Left renal cortex interstitium (tissue), 4 donors: ENCODE measurements at regions not wholly inside any gene's neighbourhood (a gene's known extent, or its start where the extent isn't known, plus 50 kb on each side); places are given as distances from the start of the nearest gene placed in this dataset.

Source experiments
- DNase-seq, 4 donors: peaks; one replicate each; pipeline ENCODE4 v3.0.0-alpha.2; 2013; ENCODE audit warnings: low read depth in 4 of 4, low spot score in 2 of 4, missing footprints in 1 of 4

GRCh38 chr17:73943416-73944110, 259.9 kb upstream of the RPL38 start:
- no peak for DNase-seq

GRCh38 chr17:73944366-73944765, 259.1 kb upstream of the RPL38 start:
- no peak for DNase-seq

- no peak for DNase-seq
These were observed 256.1 kb upstream of the RPL38 start for GRCh38 chr17:73947281-73947965.

GRCh38 chr17:73947966-73948355, 255.5 kb upstream of the RPL38 start:
- no peak for DNase-seq

- DNase-seq, result no peak
These were observed 253.4 kb upstream of the RPL38 start for GRCh38 chr17:73949903-73950592.

- no peak for DNase-seq
These were observed 252.9 kb upstream of the RPL38 start for GRCh38 chr17:73950593-73950914.

GRCh38 chr17:73952082-73952479, 251.4 kb upstream of the RPL38 start:
- DNase-seq, result no peak

GRCh38 chr17:73952480-73953205, 250.8 kb upstream of the RPL38 start:
- DNase-seq, result no peak

GRCh38 chr17:73953206-73954033, 250.1 kb upstream of the RPL38 start:
- no peak for DNase-seq

- no peak for DNase-seq
These were observed 248.5 kb upstream of the RPL38 start for GRCh38 chr17:73954951-73955350.

GRCh38 chr17:73955616-73956015, 247.9 kb upstream of the RPL38 start:
- no peak for DNase-seq

- no peak for DNase-seq
These were observed 247.3 kb upstream of the RPL38 start for GRCh38 chr17:73956169-73956568.

GRCh38 chr17:73956595-73957465, 246.6 kb upstream of the RPL38 start:
- no peak for DNase-seq

GRCh38 chr17:73957564-73957963, 245.9 kb upstream of the RPL38 start:
- no peak for DNase-seq

- DNase-seq, result no peak
These were observed 245.0 kb upstream of the RPL38 start for GRCh38 chr17:73958453-73958852.

- DNase-seq, result no peak
These were observed 243.0 kb upstream of the RPL38 start for GRCh38 chr17:73960469-73960868.

GRCh38 chr17:73962308-73962707, 241.2 kb upstream of the RPL38 start:
- no peak for DNase-seq

- DNase-seq, result no peak
These were observed 234.8 kb upstream of the RPL38 start for GRCh38 chr17:73968680-73969079.

GRCh38 chr17:73969956-73970355, 233.5 kb upstream of the RPL38 start:
- no peak for DNase-seq

GRCh38 chr17:73971127-73971526, 232.4 kb upstream of the RPL38 start:
- no peak for DNase-seq
